PC-9 (cell line): ENCODE measurements at regions not wholly inside any gene's neighbourhood (a gene's known extent, or its start where the extent isn't known, plus 50 kb on each side); places are given as distances from the start of the nearest gene placed in this dataset.

Experiments
- BruUV-seq: library from RNA; stranded (reverse); fragments of 400-500 nt; replicated peaks from 2 replicates; lab custom pipeline; 2021; lab: Mats Ljungman, UMichigan
- CTCF ChIA-PET: fragments of 300-600 bp; sonication (Branson Sonifier 250); formaldehyde crosslinking; loops from one replicate; lab custom pipeline; 2022; ENCODE audit warnings: antibody characterized with exemption; lab: Charles Lee
- POLR2A ChIA-PET: fragments of 300-600 bp; sonication (Branson Sonifier 250); formaldehyde crosslinking; loops from one replicate; lab custom pipeline; 2022; ENCODE audit warnings: antibody characterized with exemption; ENCODE audit not compliant: unreplicated experiment; lab: Charles Lee
- DNase-seq, 2 experiments: peaks; one replicate each; pipeline versions ENCODE4 v3.0.0 to v3.0.0-alpha.2; 2015 to 2022; ENCODE audit warnings: mixed read lengths in 1 of 2
- H2AFZ ChIP-seq: fragments of 200-600 bp; sonication (generic); 2 replicates; pipeline ENCODE4 v1.8.1; 2017; ENCODE audit warnings: antibody characterized with exemption
- H3F3A ChIP-seq: fragments of 200-600 bp; sonication (generic); 2 replicates; pipeline ENCODE4 v1.8.1; 2017; ENCODE audit warnings: antibody characterized with exemption, mild to moderate bottlenecking, low read depth; ENCODE audit not compliant: insufficient read depth
- H3K27ac ChIP-seq: fragments of 200-600 bp; sonication (generic); 2 replicates; pipeline ENCODE4 v1.6.1; 2016; ENCODE audit warnings: mixed run types
- H3K27me3 ChIP-seq: fragments of 200-600 bp; sonication (generic); 2 replicates; pipeline ENCODE4 v1.6.1; 2016; ENCODE audit warnings: low read depth, mixed run types; ENCODE audit not compliant: insufficient read depth
- H3K36me3 ChIP-seq: fragments of 200-600 bp; sonication (generic); 2 replicates; pipeline ENCODE4 v1.6.1; 2016; ENCODE audit warnings: low read depth, mixed run types
- H3K4me1 ChIP-seq: fragments of 200-600 bp; sonication (generic); replicated peaks from 2 replicates; pipeline ENCODE4 v1.6.1; 2016; ENCODE audit warnings: mixed run types; ENCODE audit not compliant: insufficient read depth
- H3K4me2 ChIP-seq: fragments of 200-600 bp; sonication (generic); 2 replicates; pipeline ENCODE4 v1.6.1; 2017; ENCODE audit warnings: mixed run types
- H3K4me3 ChIP-seq: fragments of 200-600 bp; sonication (generic); 2 replicates; pipeline ENCODE4 v1.6.1; 2016; ENCODE audit warnings: mixed run types
- H3K79me2 ChIP-seq: fragments of 200-600 bp; sonication (generic); 2 replicates; pipeline ENCODE4 v1.6.1; 2017; ENCODE audit warnings: low read depth, mixed run types
- H3K9me2 ChIP-seq: fragments of 200-600 bp; sonication (generic); 2 replicates; pipeline ENCODE4 v1.8.1; 2017; ENCODE audit warnings: mild to moderate bottlenecking; ENCODE audit not compliant: insufficient read depth
- H3K9me3 ChIP-seq: fragments of 200-600 bp; sonication (generic); 2 replicates; pipeline ENCODE4 v1.8.1; 2016; ENCODE audit warnings: low read depth; ENCODE audit not compliant: insufficient read depth
- H4K20me1 ChIP-seq: fragments of 200-600 bp; sonication (generic); 2 replicates; pipeline ENCODE4 v1.8.1; 2017; ENCODE audit not compliant: insufficient read depth
- CTCF ChIP-seq: fragments of 200-600 bp; sonication (generic); conservative IDR thresholded peaks from 2 replicates; pipeline ENCODE4 v1.6.1; 2017; ENCODE audit warnings: mixed run types, antibody characterized with exemption, mild to moderate bottlenecking, moderate library complexity
- EZH2 ChIP-seq: fragments of 200-600 bp; sonication (generic); IDR thresholded peaks from 2 replicates; pipeline ENCODE4 v1.8.0; 2017; ENCODE audit warnings: antibody characterized with exemption, low read depth
- intact Hi-C: fragments of 100-400 bp; cut with micrococcal nuclease; formaldehyde crosslinking; loops from one replicate; pipeline ENCODE4 v1.10.0; 2022; ENCODE audit not compliant: unreplicated experiment

GRCh38 chr16:9257843-9258242 is 166.4 kb downstream of the HAPSTR1 start:
- no peak overlapping the region for H2AFZ ChIP-seq
- POLR2A ChIA-PET, result no interaction called here
- CTCF ChIA-PET, result interaction anchor here (1.0 kb wide), 1 partner anchor 105 kb away, joined by 3 read pairs; no protein-coding TSS in a partner anchor
- no peak for DNase-seq
- H3K27me3 ChIP-seq, result peaks cover 6% of the 10 kb centered on the region; the same call in 1 of the 2 replicates
- H3K79me2 ChIP-seq, result no peaks in the 10 kb centered on the region
- no peak overlapping the region for H3K4me2 ChIP-seq
- TF ChIP-seq EZH2 (no peak), CTCF (no peak)
- no peaks in the 10 kb centered on the region for H4K20me1 ChIP-seq
- no peak overlapping the region for H3K4me3 ChIP-seq
- no peaks in the 10 kb centered on the region for H3K9me3 ChIP-seq
- H3K36me3 ChIP-seq, result no peaks in the 10 kb centered on the region
- no peaks in the 10 kb centered on the region for H3K4me1 ChIP-seq
- intact Hi-C loops, result loop anchor here (10.0 kb wide), 1 partner anchor 1247 kb away; no protein-coding TSS in a partner anchor
- no peak overlapping the region for H3K27ac ChIP-seq
- H3K9me2 ChIP-seq, result no peaks in the 10 kb centered on the region
- H3F3A ChIP-seq, result no peaks in the 10 kb centered on the region
- no TSS peak for BruUV-seq

- intact Hi-C loops, result loop anchor here (10.0 kb wide), 1 partner anchor 1246 kb away; no protein-coding TSS in a partner anchor
- Histone ChIP-seq H3K4me3 (no peak overlapping the region), H3K9me3 (no peaks in the 10 kb centered on the region), H3K4me2 (no peak overlapping the region), H3K27me3 (peaks cover 11% of the 10 kb centered on the region; the same call in 1 of the 2 replicates), H3K4me1 (no peaks in the 10 kb centered on the region), H4K20me1 (no peaks in the 10 kb centered on the region), H2AFZ (no peak overlapping the region), H3K79me2 (no peaks in the 10 kb centered on the region), H3K9me2 (no peaks in the 10 kb centered on the region), H3K36me3 (no peaks in the 10 kb centered on the region), H3F3A (no peaks in the 10 kb centered on the region), H3K27ac (no peak overlapping the region)
- POLR2A ChIA-PET, result no interaction called here
- peak; percentile 67 for TF ChIP-seq CTCF
- no peak for TF ChIP-seq EZH2
- CTCF ChIA-PET, result interaction anchor here (1.0 kb wide), 1 partner anchor 106 kb away, joined by 3 read pairs; no protein-coding TSS in a partner anchor
- DNase-seq, result peak in 1 of 2 experiments; percentile 27
- no TSS peak for BruUV-seq
These were observed 167.1 kb downstream of the HAPSTR1 start for GRCh38 chr16:9258423-9259051.

GRCh38 chr16:9259914-9260608 is 168.6 kb downstream of the HAPSTR1 start:
- CTCF ChIA-PET, result no interaction called here

More at GRCh38 chr16:9259914-9260608, 168.6 kb downstream of the HAPSTR1 start:
- intact Hi-C loops, result loop anchor here (10.0 kb wide), 1 partner anchor 1245 kb away; no protein-coding TSS in a partner anchor
- no peaks in the 10 kb centered on the region for H3F3A ChIP-seq
- POLR2A ChIA-PET, result no interaction called here
- no peaks in the 10 kb centered on the region for H3K9me3 ChIP-seq
- no peak for TF ChIP-seq CTCF
- no peak for TF ChIP-seq EZH2
- BruUV-seq, result no TSS peak
- H2AFZ ChIP-seq, result no peak overlapping the region
- no peak for DNase-seq
- peaks cover 21% of the 10 kb centered on the region; the same call in 1 of the 2 replicates for H3K27me3 ChIP-seq
- H3K4me2 ChIP-seq, result no peak overlapping the region
- no peaks in the 10 kb centered on the region for H4K20me1 ChIP-seq
- H3K36me3 ChIP-seq, result no peaks in the 10 kb centered on the region
- no peaks in the 10 kb centered on the region for H3K79me2 ChIP-seq
- H3K9me2 ChIP-seq, result no peaks in the 10 kb centered on the region
- H3K27ac ChIP-seq, result no peak overlapping the region
- no peak overlapping the region for H3K4me3 ChIP-seq
- H3K4me1 ChIP-seq, result no peaks in the 10 kb centered on the region
